ENCODE measurements at regions not wholly inside any gene's neighbourhood (a gene's known extent, or its start where the extent isn't known, plus 50 kb on each side); places are given as distances from the start of the nearest gene placed in this dataset.

DNA sequence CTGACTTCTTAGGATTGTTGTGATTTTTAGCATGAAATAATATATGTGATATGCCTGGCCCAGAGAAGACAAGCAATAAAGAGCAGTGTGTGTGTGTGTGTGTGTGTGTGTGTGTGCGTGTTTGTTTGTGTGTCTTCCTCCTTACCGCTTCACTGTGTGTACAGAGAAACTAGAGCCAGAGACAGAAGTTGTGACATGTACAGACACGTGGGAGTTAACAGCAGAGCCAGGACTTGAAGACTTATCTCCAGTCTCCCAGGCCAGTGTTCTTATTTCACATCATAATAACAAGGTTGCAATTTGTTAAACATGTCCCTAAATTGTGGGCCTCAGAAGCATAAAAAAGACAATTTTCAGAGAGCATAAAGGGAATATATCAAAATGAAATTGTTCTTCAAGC, 192.0 kb upstream of the JUN start:
- Histone ChIP-seq H3K4me3 (ENCODE audit: extremely low read depth in 1 of 4, insufficient read depth in 2 of 4, low read depth in 3 of 4, low read length in 4 of 4) (no peak overlapping the region), H3K27ac (ENCODE audit: low read depth, low read length) (no peak overlapping the region), H3K56ac (replicated peaks; ENCODE audit: insufficient read length, low read depth, low read length) (no peak overlapping the region), H3K9me3 (ENCODE audit: insufficient read depth in 2 of 2, low read depth in 1 of 2, low read length in 1 of 2) (no peaks in the 10 kb centered on the region), H3K23me2 (ENCODE audit: low read depth, low read length) (no peaks in the 10 kb centered on the region; the same call in 1 of the 2 replicates), H3K79me2 (ENCODE audit: control insufficient read depth in 1 of 2, insufficient read depth in 2 of 2, low read length in 2 of 2) (no peaks in the 10 kb centered on the region), H3K27me3 (replicated peaks in 1 of 4; ENCODE audit: control insufficient read depth in 3 of 4, extremely low read depth in 1 of 4, insufficient read depth in 3 of 4, low read length in 3 of 4) (no peaks in the 10 kb centered on the region; a peak in 1 of 7 replicates), H3K4ac (replicated peaks; ENCODE audit: insufficient read length, low read depth, low read length) (no peak overlapping the region), H3K23ac (ENCODE audit: insufficient read length) (no peak overlapping the region), H4K8ac (ENCODE audit: extremely low read depth, insufficient read depth, low read length) (no peak overlapping the region), H2BK15ac (ENCODE audit: low read length) (no peak overlapping the region), H2BK12ac (ENCODE audit: low read depth, low read length) (no peak overlapping the region), H4K91ac (replicated peaks; ENCODE audit: insufficient read length, low read length) (no peak overlapping the region), H3K4me2 (ENCODE audit: insufficient read depth in 1 of 2, low read depth in 2 of 2, low read length in 2 of 2) (no peak overlapping the region), H2BK120ac (replicated peaks; ENCODE audit: low read depth, low read length) (no peak overlapping the region), H2BK20ac (ENCODE audit: low read length) (no peak overlapping the region), H3K9ac (replicated peaks in 1 of 4; ENCODE audit: extremely low read depth in 1 of 4, low read depth in 3 of 4, low read length in 3 of 4) (no peak overlapping the region), H3K18ac (ENCODE audit: extremely low read depth, low read length) (no peak overlapping the region), H3K14ac (ENCODE audit: insufficient read length) (no peak overlapping the region), H4K5ac (ENCODE audit: insufficient read length, low read depth, low read length) (no peak overlapping the region), H2AFZ (ENCODE audit: low read length) (no peak overlapping the region), H3K4me1 (replicated peaks in 1 of 4; ENCODE audit: control insufficient read depth in 3 of 4, insufficient read depth in 4 of 4, low read length in 3 of 4) (no peaks in the 10 kb centered on the region; a peak in 1 of 7 replicates), H2BK5ac (ENCODE audit: low read depth, low read length) (no peak overlapping the region), H4K20me1 (replicated peaks in 1 of 2; ENCODE audit: control insufficient read depth in 1 of 2, insufficient read depth in 2 of 2, low read length in 2 of 2) (no peaks in the 10 kb centered on the region), H3K79me1 (ENCODE audit: low read depth, low read length) (no peaks in the 10 kb centered on the region), H2AK5ac (ENCODE audit: low read depth, low read length) (no peak overlapping the region), H3K36me3 (ENCODE audit: control insufficient read depth in 2 of 4, insufficient read depth in 4 of 4, low read length in 3 of 4) (no peaks in the 10 kb centered on the region)
- FAIRE-seq (no peak), DNase-seq (ENCODE audit: low read depth in 1 of 2, low spot score in 2 of 2) (no peak)
- ChIA-PET CTCF (ENCODE audit: partially characterized antibody) (no interaction called here), POLR2A (ENCODE audit: partially characterized antibody) (no interaction called here)
- WGBS, 2 experiments (ENCODE audit: extremely low coverage in 1 of 2, insufficient coverage in 1 of 2, insufficient read length in 1 of 2, insufficient replicate concordance in 2 of 2, low coverage in 1 of 2, low lambda C conversion rate in 2 of 2, missing lambda C conversion rate in 1 of 2): 84% methylated on average over 3 of the region's 3 CpGs; no CpG with 5 or more reads in 1 of the 2 experiments
- TF ChIP-seq ATF3 (IDR thresholded peaks at IDR 0.05; ENCODE audit: insufficient read depth, low read depth, low read length): no peak
- TF ChIP-seq ASH2L (IDR thresholded peaks at IDR 0.05; ENCODE audit: low read length): no peak
- TF ChIP-seq CREB1 (IDR thresholded peaks at IDR 0.05): no peak
- no peak for TF ChIP-seq TBP (IDR thresholded peaks at IDR 0.05; ENCODE audit: low read depth, low read length)
- TF ChIP-seq PHF8 (conservative IDR thresholded peaks at IDR 0.05; ENCODE audit: low read depth, low read length): no peak
- TF ChIP-seq RFX5 (IDR thresholded peaks at IDR 0.05; ENCODE audit: borderline replicate concordance, low read depth, low read length): no peak
- TF ChIP-seq KDM5A (IDR thresholded peaks at IDR 0.05; ENCODE audit: low read length): no peak

Data from H1 (cell line).